Sigmoid colon (tissue), 6 donors: ENCODE measurements at regions not wholly inside any gene's neighbourhood (a gene's known extent, or its start where the extent isn't known, plus 50 kb on each side); places are given as distances from the start of the nearest gene placed in this dataset.

Experiments
- DNase-seq: peaks from one replicate; pipeline ENCODE4 v3.0.0-alpha.2; 2019
- H3K27ac ChIP-seq, 4 donors: fragments of 200-600 bp; sonication (generic); one replicate each; pipeline ENCODE4 v1.5.1; 2016 to 2019; ENCODE audit warnings: mild to moderate bottlenecking in 1 of 4
- H3K27me3 ChIP-seq, 3 donors: fragments of 200-600 bp; sonication (generic); one replicate each; pipeline ENCODE4 v1.5.1; 2019; ENCODE audit warnings: mild to moderate bottlenecking in 1 of 3
- H3K36me3 ChIP-seq, 4 donors: fragments of 200-600 bp; sonication (generic); one replicate each; pipeline ENCODE4 v1.5.1; 2016 to 2019
- H3K4me1 ChIP-seq, 4 donors: fragments of 200-600 bp; sonication (generic); one replicate each; pipeline ENCODE4 v1.5.1; 2017 to 2019
- H3K4me3 ChIP-seq, 4 donors: fragments of 200-600 bp; sonication (generic); one replicate each; pipeline ENCODE4 v1.5.1; 2017 to 2019; ENCODE audit warnings: mild to moderate bottlenecking in 2 of 4, moderate library complexity in 1 of 4
- H3K9me3 ChIP-seq, 4 donors: fragments of 200-600 bp in 3 of 4; sonication (generic) in 3 of 4; one replicate each; pipeline versions ENCODE4 v1.5.1 to v1.6.1; 2013 to 2019
- CTCF ChIP-seq, 4 experiments: fragments of 450-650 bp in 3 of 4; fragments of 200-600 bp in 1 of 4; IDR thresholded peaks; one replicate each; pipeline ENCODE4 v1.5.1; 2016 to 2019; ENCODE audit warnings: antibody characterized with exemption in 4 of 4, mild to moderate bottlenecking in 3 of 4, moderate library complexity in 2 of 4
- EP300 ChIP-seq, 4 donors: sonication (generic); formaldehyde crosslinking; IDR thresholded peaks; one replicate each; pipeline ENCODE4 v1.6.1; 2017; ENCODE audit warnings: antibody characterized with exemption in 4 of 4
- POLR2A ChIP-seq, 2 donors: fragments of 450-650 bp; IDR thresholded peaks; one replicate each; pipeline ENCODE4 v1.6.1; 2016; ENCODE audit warnings: antibody characterized with exemption in 2 of 2, mild to moderate bottlenecking in 2 of 2, moderate library complexity in 2 of 2
- POLR2AphosphoS5 ChIP-seq, 4 donors: sonication (generic); formaldehyde crosslinking; IDR thresholded peaks; one replicate each; pipeline ENCODE4 v1.6.1; 2017; ENCODE audit warnings: antibody characterized with exemption in 4 of 4
- WGBS, 2 donors: extraction: QIAGEN DNeasy Blood & Tissue Kit; methylation state at CpG; one replicate each; pipeline ENCODE4 v1.1.7; 2013; 5-methylcytosine and 5-hydroxymethylcytosine counted together
- intact Hi-C: fragments of 100-400 bp; cut with DNase I; formaldehyde crosslinking; loops from one replicate; pipeline ENCODE4 v1.15.1; 2023
- donor health status: healthy with polysubstance abuse.
- donor health status: healthy.

DNA sequence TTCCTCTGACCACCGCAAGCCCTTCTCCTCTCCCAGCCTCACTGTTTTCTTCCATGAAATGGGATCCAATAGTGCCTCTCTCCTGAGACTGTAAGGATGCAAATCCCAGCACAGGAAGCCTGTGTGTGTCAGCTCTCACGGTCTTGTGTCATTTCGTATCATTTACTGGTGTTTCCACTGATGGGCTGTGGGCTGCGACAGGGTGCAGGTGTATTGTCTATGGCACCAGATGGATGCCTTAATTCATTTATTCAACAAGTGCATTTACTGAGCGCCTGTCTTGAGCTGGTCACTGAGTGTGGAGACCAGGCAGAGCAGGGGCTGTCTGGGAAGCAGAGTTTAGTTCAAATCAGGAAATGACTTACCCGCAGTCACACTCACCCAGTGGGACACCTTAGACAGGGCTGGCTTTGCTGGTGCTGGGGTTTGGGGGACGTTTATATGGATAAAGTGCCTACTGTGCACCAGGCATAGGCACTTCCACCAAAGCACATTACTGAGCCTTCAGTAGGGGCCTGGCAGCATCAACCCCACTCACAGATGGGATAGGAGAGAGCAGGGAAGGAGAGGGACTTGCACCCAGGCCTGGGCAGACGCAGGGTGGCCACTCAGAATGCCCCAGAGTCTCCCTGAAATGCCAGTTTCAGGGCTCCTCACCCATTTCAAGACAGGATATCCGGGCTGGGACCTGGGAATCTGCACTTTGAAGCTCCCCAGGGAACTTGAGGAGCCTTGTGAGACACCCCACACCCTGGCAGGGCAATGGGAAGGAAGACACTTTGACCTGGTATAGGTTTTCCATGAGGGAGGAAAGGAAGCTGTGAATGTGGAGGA, 398.9 kb downstream of the MATN1 start:
- Histone ChIP-seq H3K27ac (no peak overlapping the region), H3K9me3 (no peaks in the 10 kb centered on the region), H3K4me3 (no peak overlapping the region), H3K27me3 (peaks cover 0 to 10% (median 0%) of the 10 kb centered on the region in 3 donors), H3K36me3 (no peaks in the 10 kb centered on the region), H3K4me1 (no peaks in the 10 kb centered on the region)
- TF ChIP-seq CTCF (IDR thresholded peaks at IDR 0.05) (no peak), POLR2AphosphoS5 (IDR thresholded peaks at IDR 0.05) (no peak), POLR2A (IDR thresholded peaks at IDR 0.05) (no peak), EP300 (IDR thresholded peaks at IDR 0.05) (no peak)
- intact Hi-C loops: no loop called here
- DNase-seq: no peak
- whole genome bisulfite sequencing, 2 donors: 69 to 85% methylated on average over 9 of the region's 9 CpGs

- H3K4me3 ChIP-seq: no peak overlapping the region
- H3K36me3 ChIP-seq: no peaks in the 10 kb centered on the region
- no peaks in the 10 kb centered on the region for H3K4me1 ChIP-seq
- peaks cover 0 to 10% (median 0%) of the 10 kb centered on the region in 3 donors for H3K27me3 ChIP-seq
- no peak for DNase-seq
- no peak overlapping the region for H3K27ac ChIP-seq
- H3K9me3 ChIP-seq: no peaks in the 10 kb centered on the region
- 57 to 71% methylated on average over 5 of the region's 5 CpGs for whole genome bisulfite sequencing, 2 donors
- intact Hi-C loops: no loop called here
- TF ChIP-seq POLR2A (IDR thresholded peaks at IDR 0.05): no peak
- TF ChIP-seq POLR2AphosphoS5 (IDR thresholded peaks at IDR 0.05): no peak
- no peak for TF ChIP-seq CTCF (IDR thresholded peaks at IDR 0.05)
These were observed 399.5 kb downstream of the MATN1 start for GRCh38 chr1:30323841-30324240.

DNA sequence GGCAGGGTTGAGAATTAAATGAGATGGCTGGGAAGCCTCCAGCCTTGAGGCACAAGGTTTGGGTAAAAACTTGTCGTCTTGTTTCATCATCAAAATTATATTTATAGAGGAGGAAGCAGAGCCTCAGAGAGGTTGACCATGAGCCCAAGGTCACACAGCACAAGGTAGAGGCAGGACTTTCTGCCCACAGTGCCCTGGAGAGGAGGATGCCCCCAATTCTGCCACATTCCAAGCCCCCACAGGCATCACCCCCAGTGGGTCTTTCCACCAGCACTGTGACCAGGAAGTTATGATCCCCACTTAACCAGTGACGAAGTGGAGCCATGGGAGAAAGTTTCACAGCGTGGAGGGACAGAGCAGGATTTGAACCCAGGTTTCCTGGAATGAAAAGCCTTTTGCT, 400.0 kb downstream of the MATN1 start:
- intact Hi-C loops: no loop called here
- Histone ChIP-seq H3K4me3 (no peak overlapping the region), H3K36me3 (no peaks in the 10 kb centered on the region), H3K27ac (no peak overlapping the region), H3K27me3 (peaks cover 0 to 10% (median 0%) of the 10 kb centered on the region in 3 donors), H3K9me3 (no peaks in the 10 kb centered on the region), H3K4me1 (no peaks in the 10 kb centered on the region)
- WGBS, 2 donors: 69 to 85% methylated on average over 3 of the region's 3 CpGs
- no peak for DNase-seq
- TF ChIP-seq EP300 (IDR thresholded peaks at IDR 0.05) (no peak), POLR2A (IDR thresholded peaks at IDR 0.05) (no peak), POLR2AphosphoS5 (IDR thresholded peaks at IDR 0.05) (no peak), CTCF (IDR thresholded peaks at IDR 0.05) (no peak)

- intact Hi-C loops: no loop called here
- no peak overlapping the region for H3K27ac ChIP-seq
- H3K9me3 ChIP-seq: no peaks in the 10 kb centered on the region
- H3K27me3 ChIP-seq: peaks cover 0 to 10% (median 0%) of the 10 kb centered on the region in 3 donors
- H3K36me3 ChIP-seq: no peaks in the 10 kb centered on the region
- 70 to 77% methylated on average over 5 of the region's 5 CpGs for WGBS, 2 donors
- no peak for DNase-seq
- H3K4me1 ChIP-seq: no peaks in the 10 kb centered on the region
- H3K4me3 ChIP-seq: no peak overlapping the region
- no peak for TF ChIP-seq CTCF (IDR thresholded peaks at IDR 0.05)
- no peak for TF ChIP-seq POLR2A (IDR thresholded peaks at IDR 0.05)
- TF ChIP-seq EP300 (IDR thresholded peaks at IDR 0.05): no peak
- TF ChIP-seq POLR2AphosphoS5 (IDR thresholded peaks at IDR 0.05): no peak
These were observed 400.5 kb downstream of the MATN1 start for GRCh38 chr1:30322859-30323257.
